ENCODE measurements at regions not wholly inside any gene's neighbourhood (a gene's known extent, or its start where the extent isn't known, plus 50 kb on each side); places are given as distances from the start of the nearest gene placed in this dataset.

- TF ChIP-seq FOXJ3 (CRISPR knock-in tag; IDR thresholded peaks at IDR 0.05) (no peak), CTCF (IDR thresholded peaks at IDR 0.05) (no peak), TEAD4 (IDR thresholded peaks at IDR 0.05; ENCODE audit: borderline replicate concordance, insufficient read depth) (no peak)
Measured at GRCh38 chr4:19151684-19152083, 1100.0 kb upstream of the SLIT2 start.

Data from SK-N-SH (cell line).